ENCODE measurements at regions not wholly inside any gene's neighbourhood (a gene's known extent, or its start where the extent isn't known, plus 50 kb on each side); places are given as distances from the start of the nearest gene placed in this dataset.

DNA sequence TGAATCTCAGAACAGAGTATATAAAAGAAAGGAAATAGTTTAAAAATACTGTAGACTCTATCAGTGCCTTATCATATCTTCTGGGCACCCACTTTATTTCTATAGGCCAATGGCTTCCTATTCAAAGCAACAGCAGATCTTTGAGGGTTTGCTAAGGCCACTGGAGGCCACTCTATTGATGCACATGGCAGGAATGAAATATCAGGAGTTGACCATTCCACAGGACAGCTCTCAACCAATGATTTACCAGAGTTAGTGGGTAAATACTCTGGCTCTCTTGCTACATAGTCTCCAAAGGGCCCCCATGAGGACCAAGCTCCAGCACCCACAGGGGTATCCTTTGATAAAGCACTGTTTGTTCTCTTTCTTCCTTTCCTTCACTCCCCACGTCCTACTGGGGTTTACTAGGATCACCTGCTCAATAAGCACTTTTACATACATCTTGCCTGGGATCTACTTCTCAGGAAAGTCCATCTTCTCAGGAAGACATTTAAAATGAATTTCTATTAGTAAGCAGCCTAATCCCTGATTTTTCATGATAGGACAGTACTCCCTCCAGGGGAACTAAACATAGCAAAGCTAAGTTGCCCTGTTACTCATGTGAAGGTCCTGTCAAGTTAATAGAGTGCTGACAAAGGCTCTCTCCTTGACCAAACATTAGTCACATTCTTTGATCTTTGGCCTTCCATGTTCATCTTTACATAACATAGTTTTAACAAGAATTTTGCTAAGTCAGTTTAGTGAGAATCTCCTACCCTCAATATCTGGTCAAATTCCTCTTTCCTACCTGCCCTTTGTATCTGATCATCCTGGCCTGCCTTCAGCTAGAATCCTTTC lies 459.7 kb downstream of the GRXCR1 start:
- no peak for DNase-seq

DNA sequence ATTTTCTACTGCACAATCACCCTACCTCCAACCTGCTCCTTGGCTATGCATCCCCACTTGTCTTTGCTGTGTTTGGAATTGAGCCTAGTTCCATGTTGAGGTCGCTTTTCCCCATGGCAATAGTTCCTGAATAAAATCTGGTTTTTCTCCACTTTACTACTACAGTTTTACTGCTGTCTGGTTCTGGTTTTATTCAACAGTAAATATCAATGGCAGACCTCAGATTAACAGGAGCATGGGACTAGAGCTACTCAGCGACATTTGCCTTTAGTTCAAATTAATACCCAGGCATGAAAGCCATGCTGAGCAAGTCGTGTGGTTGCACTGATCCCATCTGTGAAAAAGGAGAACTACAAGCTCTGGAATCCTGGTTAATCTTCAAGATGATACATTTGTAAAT lies 460.3 kb downstream of the GRXCR1 start:
- no peak for DNase-seq

DNA sequence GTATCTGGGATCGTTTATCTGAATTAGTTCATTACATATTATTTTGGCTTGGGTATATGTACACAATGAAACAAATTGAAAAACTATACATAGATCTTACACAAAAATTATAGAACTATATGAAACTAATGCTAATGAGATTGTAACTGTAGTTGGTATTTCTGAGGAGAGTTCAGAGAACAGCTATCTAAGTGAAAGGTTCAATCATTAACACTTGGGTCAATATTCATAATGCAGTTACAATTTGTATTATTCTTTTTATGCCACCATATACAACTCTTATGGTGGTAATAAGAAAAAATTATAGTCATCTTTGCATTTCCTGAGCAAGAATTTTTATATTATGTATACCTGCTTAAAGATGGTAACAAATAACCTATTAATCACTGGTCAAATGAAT lies 461.0 kb downstream of the GRXCR1 start:
- no peak for DNase-seq

DNA sequence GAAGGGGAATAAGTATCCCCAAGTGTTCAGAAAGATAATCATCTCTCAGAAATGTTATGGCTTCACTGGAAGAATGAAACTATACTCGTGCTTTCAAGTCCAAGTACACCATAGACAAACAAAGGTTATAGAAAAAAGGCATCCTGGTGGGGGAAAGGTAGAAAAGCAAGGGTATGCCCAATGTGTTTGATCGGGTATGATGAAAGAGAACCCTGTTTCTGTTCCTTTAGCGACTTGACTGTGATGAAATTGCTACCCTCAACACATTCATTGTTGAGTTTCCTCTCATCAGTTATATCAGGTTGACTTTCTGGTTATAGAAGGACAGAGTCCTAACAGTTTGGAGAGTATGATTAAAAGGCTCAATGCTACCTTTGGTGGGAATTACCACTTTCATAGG lies 464.3 kb downstream of the GRXCR1 start:
- no peak for DNase-seq

DNA sequence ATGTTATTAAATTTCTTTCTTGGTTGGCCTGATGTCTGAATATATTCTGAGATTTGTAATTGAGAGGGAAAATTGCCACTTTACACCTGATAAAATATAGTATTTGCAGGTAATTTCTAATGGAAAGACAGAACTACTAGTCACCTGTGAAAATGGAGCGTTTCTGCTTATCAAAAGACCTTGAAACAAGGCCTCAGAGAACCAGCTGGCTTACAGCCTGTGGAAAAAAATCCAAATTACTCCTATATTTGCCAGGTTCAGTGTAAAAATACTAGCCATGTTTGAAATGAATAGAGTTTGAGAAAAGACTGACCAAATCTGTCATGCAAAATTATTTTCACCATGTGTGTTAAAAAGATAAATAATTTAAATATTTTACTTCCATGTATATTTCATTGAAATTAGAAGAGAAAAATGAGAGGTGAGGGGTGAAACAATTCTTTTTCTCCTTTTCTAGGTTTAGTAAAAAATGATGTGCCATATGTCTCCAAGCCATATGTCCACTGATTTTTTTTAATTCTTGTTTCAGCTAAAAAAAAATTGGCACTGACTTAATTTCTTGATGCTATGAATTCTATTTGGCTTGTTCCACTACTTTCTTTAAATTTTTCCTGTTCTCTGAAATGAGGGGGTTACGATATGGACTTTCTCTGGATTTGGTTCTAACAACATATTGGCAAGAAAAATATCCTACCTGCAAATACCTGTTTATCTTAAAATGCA lies 464.9 kb downstream of the GRXCR1 start:
- DNase-seq, result no peak

DNA sequence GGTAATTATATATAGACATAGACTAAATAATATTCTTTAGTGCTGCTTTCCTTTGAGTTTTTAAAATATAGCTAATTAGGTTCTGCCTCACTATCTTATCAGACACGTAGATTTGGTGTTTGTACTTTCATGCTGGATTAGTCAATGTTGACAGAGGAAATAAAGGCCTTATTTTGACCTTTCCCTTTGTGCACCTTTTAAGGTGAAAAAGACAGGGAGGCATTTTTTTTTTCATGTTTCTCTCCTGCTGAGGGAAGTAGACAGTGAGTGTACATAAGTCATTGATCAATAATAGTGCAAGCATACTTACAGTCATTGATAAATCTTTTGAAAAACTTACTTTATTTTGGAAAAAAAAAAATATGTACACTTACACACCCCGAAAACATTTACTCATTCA lies 467.8 kb downstream of the GRXCR1 start:
- no peak for DNase-seq

DNA sequence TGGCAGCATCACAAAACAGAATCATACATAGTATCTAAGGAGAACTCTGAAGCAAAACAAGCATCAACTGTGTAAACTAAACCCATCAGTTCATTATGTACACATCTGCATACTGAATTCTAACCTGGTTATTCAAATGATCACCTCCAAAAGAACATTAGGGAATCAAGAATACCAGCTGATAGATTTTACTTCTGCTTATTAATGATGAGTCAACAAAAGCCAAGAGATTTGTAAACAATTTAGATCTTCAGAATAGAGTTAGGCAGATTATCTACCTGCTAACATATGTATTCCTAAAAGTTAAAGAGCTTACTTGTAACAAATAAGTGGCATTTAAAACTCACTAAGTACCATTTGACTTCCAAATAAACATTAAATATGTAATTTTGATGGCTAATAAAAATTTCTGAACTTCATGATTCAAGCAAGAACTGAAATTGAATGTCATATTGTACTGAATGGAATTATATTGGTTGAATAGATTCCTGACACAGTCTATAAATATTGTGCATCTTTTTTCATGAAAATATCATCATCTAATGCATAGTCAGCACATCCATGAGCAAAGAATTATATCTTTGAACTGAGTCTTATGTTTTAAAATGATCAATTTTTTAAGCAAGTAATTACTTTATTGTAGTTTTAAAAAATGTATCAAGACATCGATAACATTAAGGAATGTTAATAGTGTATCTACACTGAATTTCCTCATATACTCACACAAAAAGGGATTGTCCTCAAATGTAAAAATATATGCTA lies 470.5 kb downstream of the GRXCR1 start:
- DNase-seq, result no peak

DNA sequence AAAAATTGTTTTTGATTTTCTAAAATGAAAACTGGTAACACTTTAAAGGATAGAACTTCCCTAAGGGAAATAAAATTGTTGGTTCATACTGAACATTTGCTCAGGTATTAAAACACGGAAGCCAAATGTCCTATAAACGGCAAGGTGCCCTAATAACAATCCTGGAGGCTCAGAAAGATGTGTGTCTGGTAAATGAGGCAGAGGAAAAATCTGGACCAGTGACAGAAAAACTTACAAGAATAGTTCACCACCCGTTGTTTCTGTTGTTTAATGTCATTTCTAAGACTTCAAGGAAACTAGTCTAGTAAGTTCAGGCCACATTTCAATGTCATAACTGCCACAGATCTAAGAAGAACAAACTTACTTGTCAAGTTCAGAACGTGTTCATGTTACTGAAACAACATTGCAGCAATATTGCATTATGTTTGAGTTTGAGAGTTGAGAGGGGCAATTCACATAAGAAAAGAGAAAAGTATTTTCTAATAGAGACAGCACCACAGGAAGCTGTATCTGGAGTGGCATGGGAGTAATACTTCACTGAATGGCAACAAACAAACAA lies 476.6 kb downstream of the GRXCR1 start:
- no peak for DNase-seq

DNA sequence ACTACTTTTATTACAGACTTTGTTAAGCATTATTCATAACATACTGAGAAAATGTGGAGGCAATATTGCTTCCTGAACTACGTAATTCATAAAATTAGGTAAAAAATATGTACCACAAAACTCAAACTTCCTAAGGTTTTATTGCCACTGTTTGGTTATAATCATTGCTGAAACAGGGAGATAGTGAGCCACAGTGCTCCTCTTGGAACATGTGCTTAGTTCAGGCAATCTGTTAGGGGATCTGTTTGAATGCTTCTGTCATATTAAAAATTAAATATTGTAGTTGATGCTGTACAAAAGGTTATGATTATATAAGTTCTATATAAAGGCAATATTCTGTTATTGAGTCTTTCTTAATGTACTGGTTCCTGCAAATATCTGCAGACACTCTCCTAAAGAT lies 480.7 kb downstream of the GRXCR1 start:
- DNase-seq, result no peak

DNA sequence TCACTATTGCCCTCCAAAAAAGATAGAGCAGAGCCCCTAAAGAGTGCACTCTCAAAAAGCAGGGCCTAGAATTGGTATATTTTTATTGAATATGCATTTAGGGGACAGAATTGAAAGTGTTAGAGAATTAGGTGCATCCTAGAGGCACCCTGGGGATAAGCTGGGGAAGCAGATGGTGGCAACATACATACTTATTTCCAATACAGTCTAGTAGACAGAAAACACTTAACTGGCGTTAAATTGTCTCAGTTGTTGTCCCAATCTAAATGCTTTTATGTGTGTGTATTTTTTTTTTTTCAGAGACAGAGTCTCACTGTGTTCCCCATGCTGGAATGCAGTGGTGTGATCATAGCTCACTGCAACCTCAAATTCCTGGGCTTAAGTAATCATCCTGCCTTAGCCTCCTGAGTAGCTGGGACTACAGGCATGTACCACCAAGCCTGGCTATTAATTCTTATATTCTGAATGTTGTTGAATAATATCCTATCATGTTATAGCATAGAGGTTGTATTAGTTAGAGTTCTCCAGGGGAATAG lies 481.8 kb downstream of the GRXCR1 start:
- no peak for DNase-seq

DNA sequence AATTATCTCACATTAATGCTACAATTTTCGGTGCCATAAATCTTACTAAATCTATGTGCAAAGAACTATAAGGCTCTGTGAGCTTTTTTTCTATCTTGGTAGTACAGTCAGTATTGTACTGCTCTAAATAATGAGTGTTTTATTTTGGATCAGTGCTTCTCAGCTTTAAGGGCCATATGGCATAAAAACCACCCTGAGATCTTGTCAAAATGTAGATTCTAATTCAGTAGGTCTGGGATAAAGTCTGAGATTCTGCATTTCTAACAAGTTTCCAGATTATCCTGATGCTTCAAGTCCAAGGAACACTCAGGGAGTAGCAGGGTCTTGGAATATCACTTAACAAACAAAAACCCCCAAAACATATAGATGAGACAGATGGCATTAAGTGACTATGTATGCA lies 486.5 kb downstream of the GRXCR1 start:
- no peak for DNase-seq

DNA sequence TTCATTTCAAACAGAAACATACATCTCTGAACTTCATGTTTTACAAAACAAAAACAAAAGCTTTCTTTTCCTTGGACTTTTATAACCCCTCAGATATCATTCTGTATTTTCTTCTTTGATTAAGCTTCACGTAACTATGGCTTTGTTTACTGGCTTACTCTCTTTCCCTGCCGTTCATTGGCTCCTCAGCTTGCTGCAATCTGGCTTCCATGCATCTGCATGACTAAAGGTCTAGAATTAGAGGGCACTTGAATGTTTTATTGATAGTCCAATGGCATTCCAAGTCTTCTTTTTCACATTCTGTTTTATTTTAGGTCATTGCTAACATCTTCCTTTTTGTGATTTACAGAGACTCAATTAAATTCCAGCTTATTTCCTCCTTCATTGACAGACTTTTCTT lies 487.6 kb downstream of the GRXCR1 start:
- no peak for DNase-seq

DNA sequence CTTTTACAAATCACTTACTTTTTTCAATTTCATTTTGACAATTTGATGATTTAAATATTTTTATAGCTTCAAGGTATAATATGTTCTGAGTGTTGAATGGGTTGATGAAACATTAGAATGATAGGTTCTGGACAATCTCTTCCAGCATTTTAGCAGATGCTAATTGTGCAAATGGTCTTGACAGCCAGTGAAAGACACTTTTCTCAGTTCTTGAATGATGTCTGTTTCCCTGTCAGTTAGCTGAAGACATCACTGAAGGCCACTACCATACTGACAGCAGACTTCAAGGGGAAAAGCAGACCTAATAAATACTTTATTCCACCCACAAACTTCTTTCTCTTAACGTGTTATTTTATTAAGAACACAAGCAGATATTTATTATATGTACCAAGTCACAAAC lies 498.6 kb downstream of the GRXCR1 start:
- DNase-seq, result no peak

DNA sequence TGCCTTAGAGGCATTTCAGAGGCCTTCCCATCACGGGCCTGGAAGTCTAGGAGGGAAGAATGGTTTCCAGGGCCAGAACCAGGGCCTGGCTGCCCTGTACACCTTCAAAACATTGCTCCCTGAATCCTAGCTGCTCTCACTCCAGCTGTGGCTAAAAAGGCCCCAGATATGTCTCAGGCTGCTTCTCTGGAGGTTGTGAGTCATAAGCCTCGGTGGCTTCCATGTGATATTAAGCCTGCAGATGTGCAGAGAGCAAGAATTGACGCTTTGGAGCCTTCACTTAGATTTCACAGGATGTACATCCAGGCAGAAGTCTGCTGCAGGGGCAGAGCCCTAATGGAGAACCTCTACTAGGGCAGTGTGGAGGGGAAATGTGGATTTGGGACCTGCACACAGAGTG lies 502.5 kb downstream of the GRXCR1 start:
- DNase-seq, result no peak

DNA sequence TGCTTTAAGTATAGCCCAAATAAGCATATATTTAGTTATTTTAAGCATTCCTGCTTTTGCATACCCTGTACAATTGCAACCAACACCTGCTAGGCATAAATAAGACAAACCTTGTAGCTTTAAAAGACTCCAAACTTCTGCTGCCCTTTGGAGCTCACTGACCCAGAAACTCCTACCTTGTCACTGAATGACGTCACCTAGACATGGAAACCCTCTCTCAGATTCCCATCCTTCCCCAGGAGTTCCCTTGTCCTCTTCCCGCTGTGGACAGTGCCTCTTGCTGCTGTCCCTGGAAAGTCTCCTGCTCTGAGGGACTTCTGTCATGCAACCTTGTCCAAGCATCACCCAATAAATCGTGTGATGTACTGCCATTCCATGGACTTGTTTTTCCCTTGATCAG lies 507.2 kb downstream of the GRXCR1 start:
- no peak for DNase-seq

DNA sequence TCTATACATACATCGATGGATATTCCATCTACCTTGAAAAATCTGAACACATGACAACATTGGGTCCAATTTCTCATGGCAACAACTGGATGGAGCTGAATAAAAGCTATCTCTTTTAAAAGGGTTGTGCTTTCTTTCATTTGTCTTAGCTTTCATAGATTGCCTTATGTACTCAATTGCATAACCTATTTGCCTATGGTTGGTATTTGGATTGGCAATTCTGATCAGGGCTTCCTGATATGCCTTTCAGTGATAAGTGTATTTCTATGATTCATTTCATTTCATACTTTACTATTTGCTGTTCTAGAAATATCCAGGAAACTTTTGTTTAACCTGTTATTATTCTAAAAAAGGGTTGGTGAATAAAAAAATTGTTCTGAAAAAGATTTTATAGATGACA lies 509.9 kb downstream of the GRXCR1 start:
- no peak for DNase-seq

DNA sequence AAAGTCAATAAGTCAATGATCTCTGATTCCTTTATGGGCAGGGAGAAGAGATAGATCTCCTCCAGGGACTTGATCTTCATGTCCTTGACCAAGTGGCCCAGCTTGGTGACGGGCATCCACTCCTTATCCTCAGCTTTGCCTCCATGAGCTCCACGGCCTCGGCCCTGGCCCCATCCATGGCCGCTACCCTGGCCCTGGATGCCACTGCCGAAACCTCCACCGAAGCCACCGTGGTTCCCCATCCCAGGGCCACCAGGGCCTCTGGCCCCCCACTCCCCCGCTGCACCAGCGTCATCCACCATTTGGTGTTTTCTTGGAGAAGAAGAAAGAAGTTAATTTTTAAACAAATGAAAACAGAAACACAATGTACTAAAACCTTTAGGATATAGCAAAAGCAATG lies 518.1 kb downstream of the GRXCR1 start:
- DNase-seq, result no peak

DNA sequence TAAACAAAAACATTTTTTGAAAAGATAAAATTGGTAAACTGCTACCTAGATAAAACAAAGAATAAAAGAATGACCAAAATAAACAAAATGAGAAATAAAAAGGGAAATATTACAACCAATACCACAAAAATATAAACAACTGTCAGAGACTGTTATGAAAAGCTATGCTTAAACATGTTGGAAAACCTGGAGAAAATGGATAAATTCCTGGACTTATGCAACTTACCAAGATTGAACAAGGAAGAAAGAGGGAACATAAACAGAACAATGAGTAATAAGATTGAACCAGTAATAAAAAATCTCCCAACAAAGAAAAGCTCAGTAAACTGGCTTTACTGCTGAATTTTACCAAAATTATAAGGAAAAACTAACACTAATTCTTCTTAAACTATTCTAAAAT lies 518.7 kb downstream of the GRXCR1 start:
- no peak for DNase-seq

DNA sequence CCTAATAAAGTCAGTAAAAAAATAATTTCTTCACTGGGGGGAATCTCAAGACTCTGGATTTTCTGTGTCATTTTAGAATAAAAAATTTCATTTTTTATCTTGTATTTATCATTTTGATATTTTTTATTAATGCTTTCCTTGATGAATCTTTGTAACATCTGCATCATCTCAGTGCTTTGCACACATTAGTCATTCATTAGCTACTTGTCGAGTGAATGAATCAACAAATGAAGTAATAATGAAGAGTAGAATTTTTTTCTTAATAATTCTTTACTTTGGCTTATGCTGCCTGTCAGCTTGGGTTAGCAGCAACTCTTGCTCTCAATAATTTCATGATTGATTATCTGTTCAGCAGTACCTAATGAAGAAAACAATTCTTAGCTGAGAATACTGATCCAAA lies 530.8 kb downstream of the GRXCR1 start:
- DNase-seq, result no peak

DNA sequence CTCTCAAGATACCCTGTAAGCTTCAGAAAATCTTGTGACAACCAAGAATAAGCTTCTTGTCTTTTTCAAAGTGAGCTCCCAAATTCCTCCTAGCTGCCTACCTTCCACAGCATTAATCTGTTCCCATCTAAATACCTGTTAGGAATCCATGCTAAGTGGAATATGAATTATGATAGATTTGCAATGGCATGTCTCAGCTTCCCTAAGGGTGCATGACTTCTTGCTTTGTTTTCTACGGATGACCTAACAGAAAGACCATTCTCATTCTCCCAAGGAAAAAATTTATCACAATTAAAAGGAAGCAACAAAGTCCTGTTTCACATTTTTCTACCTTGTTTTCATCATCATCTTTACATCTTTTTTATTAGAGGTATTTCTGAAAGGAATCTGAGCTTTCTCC lies 532.7 kb downstream of the GRXCR1 start:
- no peak for DNase-seq

DNA sequence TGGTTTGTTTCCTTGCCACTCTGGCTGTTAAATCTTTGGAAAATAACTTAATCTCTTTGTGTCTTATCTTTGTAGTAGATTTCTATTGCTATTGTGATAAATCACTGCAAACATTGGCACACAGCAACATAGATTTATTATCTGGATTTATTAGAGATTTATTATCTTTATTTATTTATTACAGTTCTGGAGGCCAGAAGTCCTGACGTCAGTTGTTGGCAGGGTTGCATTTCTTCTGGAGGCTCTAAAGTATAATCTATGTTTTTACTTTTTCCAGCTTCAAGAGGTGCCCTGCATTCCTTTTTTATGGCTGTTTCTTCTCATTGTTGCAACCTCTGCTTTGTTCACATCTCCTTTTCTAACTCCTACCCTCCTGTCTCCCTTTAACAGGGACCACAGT lies 542.8 kb downstream of the GRXCR1 start:
- no peak for DNase-seq

DNA sequence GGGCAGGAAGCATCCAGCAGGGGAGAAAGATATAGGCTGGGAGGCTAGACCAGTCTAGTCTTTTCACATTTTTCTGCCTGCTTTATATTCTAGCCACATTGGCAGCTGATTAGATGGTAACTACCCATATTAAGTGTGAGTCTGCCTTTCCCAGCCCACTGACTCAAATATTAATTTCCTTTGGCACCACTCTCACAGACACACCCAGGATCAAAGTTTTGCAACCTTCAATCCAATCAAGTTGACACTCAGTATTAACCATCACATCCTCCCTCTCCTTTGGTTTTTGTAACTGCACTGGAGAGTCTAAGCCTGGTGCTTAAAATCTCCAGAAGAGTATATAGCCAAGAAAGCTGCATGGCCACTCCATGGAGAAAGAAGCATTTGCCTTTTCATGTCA lies 560.4 kb downstream of the GRXCR1 start:
- no peak for DNase-seq

DNA sequence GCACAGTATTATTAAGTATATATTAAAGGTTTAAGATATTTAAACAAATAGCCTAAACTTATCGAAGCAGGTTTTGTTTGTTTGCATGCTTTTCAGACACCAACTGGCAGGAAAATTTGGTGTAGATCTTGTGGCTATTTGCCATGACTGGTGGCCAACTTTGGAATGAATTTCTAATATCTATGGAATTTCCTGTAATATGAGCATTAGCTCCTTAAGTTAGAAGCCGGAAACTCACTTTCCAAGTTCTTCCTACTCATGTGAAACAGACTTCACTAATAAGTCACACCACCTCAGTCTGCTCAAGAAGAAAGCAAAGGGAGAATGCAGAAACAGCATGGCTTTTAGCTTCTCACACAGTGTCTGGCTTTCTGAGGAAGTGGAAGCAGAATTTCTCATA lies 563.9 kb downstream of the GRXCR1 start:
- no peak for DNase-seq
